B cell (primary cell): ENCODE measurements at regions not wholly inside any gene's neighbourhood (a gene's known extent, or its start where the extent isn't known, plus 50 kb on each side); places are given as distances from the start of the nearest gene placed in this dataset.

Experiments
- ATAC-seq: fragments of 200-7000 bp; cut with Tn5 transposase; one replicate; pipeline ENCODE4 v1.10.0; 2021; ENCODE audit warnings: low read depth, mild to moderate bottlenecking, moderate number of reproducible peaks, moderate library complexity
- CTCF ChIA-PET: fragments of 350-600 bp; sonication (Branson Sonifier 250); formaldehyde crosslinking; loops from one replicate; lab custom pipeline; 2021; ENCODE audit warnings: antibody characterized with exemption, inconsistent platforms; lab: Charles Lee
- POLR2A ChIA-PET: fragments of 350-600 bp; sonication (Branson Sonifier 250); formaldehyde crosslinking; loops from one replicate; lab custom pipeline; 2021; ENCODE audit warnings: antibody characterized with exemption; lab: Charles Lee
- DNase-seq: peaks from one replicate; pipeline ENCODE4 v3.0.0; 2013
- H2AFZ ChIP-seq: 2 replicates; pipeline ENCODE4 v1.6.1; 2012; ENCODE audit warnings: mild to moderate bottlenecking, low read depth, low read length; ENCODE audit not compliant: insufficient read depth, poor library complexity, severe bottlenecking
- H3K27ac ChIP-seq, 2 donors: 1 replicate in 1 of 2; 2 replicates in 1 of 2; pipeline ENCODE4 v1.5.1; 2012 to 2013; ENCODE audit warnings: low read length in 2 of 2, mild to moderate bottlenecking in 2 of 2, moderate library complexity in 1 of 2
- H3K27me3 ChIP-seq, 4 experiments: fragments of 200-600 bp in 1 of 4; sonication (generic) in 1 of 4; replicated peaks in 1 of 4; 1 replicate in 2 of 4; 2 replicates in 2 of 4; pipeline versions ENCODE4 v1.6.1 to v1.7.0; 2013 to 2016; ENCODE audit warnings: low read length in 3 of 4, mild to moderate bottlenecking in 2 of 4, mixed read lengths in 1 of 4, moderate library complexity in 1 of 4; ENCODE audit not compliant: insufficient read depth in 4 of 4, control insufficient read depth in 3 of 4; ENCODE audit errors: control extremely low read depth in 1 of 4
- H3K36me3 ChIP-seq, 2 experiments: replicated peaks in 1 of 2; 1 replicate in 1 of 2; 2 replicates in 1 of 2; pipeline versions ENCODE4 v1.6.1 to v1.7.1; 2013; ENCODE audit warnings: low read length in 1 of 2; ENCODE audit not compliant: insufficient read depth in 2 of 2, control insufficient read depth in 1 of 2; ENCODE audit errors: control extremely low read depth in 1 of 2, extremely low read depth in 1 of 2
- H3K4me1 ChIP-seq, 2 donors: fragments of 200-600 bp in 1 of 2; sonication (generic) in 1 of 2; 1 replicate in 1 of 2; 2 replicates in 1 of 2; pipeline versions ENCODE4 v1.5.1 to v1.6.1; 2013 to 2017; ENCODE audit warnings: low read length in 2 of 2; ENCODE audit not compliant: control insufficient read depth in 2 of 2, insufficient read depth in 2 of 2
- H3K4me2 ChIP-seq: replicated peaks from 2 replicates; pipeline ENCODE3; 2012; ENCODE audit warnings: mild to moderate bottlenecking, low read depth, low read length; ENCODE audit not compliant: poor library complexity, severe bottlenecking
- H3K4me3 ChIP-seq, 5 experiments: fragments of 200-600 bp in 1 of 5; sonication (generic) in 1 of 5; 1 replicate in 3 of 5; 2 replicates in 2 of 5; pipeline versions ENCODE4 v1.5.1 to v1.7.0; 2011 to 2016; ENCODE audit warnings: low read length in 4 of 5, mild to moderate bottlenecking in 4 of 5, low read depth in 2 of 5, control low read depth in 1 of 5, moderate library complexity in 1 of 5; ENCODE audit not compliant: insufficient read depth in 1 of 5; ENCODE audit errors: control extremely low read depth in 1 of 5, extremely low read depth in 1 of 5
- H3K79me2 ChIP-seq: fragments of 200-600 bp; sonication (generic); one replicate; pipeline ENCODE4 v1.6.0; 2016; ENCODE audit warnings: low read length; ENCODE audit not compliant: control insufficient read depth, insufficient read depth
- H3K9ac ChIP-seq: fragments of 200-600 bp; sonication (generic); 2 replicates; pipeline ENCODE4 v1.6.1; 2017; ENCODE audit warnings: mild to moderate bottlenecking, low read length, moderate library complexity
- H3K9me3 ChIP-seq, 3 donors: one replicate each; pipeline versions ENCODE4 v1.6.1 to v1.7.1; 2013; ENCODE audit warnings: low read length in 2 of 3; ENCODE audit not compliant: control insufficient read depth in 2 of 3, insufficient read depth in 1 of 3; ENCODE audit errors: control extremely low read depth in 1 of 3
- H4K20me1 ChIP-seq: 2 replicates; pipeline ENCODE4 v1.6.0; 2012; ENCODE audit warnings: mild to moderate bottlenecking, low read length; ENCODE audit not compliant: insufficient read depth, control insufficient read depth, poor library complexity, severe bottlenecking
- H3K27ac Mint-ChIP-seq: one replicate; pipeline ENCODE4 v1.8.0; 2021; ENCODE audit warnings: mixed read lengths
- H3K27me3 Mint-ChIP-seq: one replicate; pipeline ENCODE4 v1.8.0; 2021; ENCODE audit warnings: mixed read lengths
- H3K4me1 Mint-ChIP-seq: one replicate; pipeline ENCODE4 v1.8.0; 2021; ENCODE audit warnings: mixed read lengths
- H3K4me3 Mint-ChIP-seq: one replicate; pipeline ENCODE4 v1.8.0; 2021; ENCODE audit warnings: mixed read lengths
- H3K9me3 Mint-ChIP-seq: one replicate; pipeline ENCODE4 v1.8.0; 2022; ENCODE audit warnings: mixed read lengths; ENCODE audit not compliant: insufficient read depth
- CTCF ChIP-seq: fragments of 200-600 bp; IDR thresholded peaks from one replicate; pipeline ENCODE4 v1.8.0; 2022; ENCODE audit warnings: antibody characterized with exemption, mild to moderate bottlenecking
- EZH2 ChIP-seq: IDR thresholded peaks from 2 replicates; pipeline ENCODE4 v1.6.1; 2012; ENCODE audit warnings: borderline replicate concordance, low read depth, mild to moderate bottlenecking, moderate library complexity, low read length; ENCODE audit not compliant: insufficient read depth, poor library complexity, severe bottlenecking
- WGBS: methylation state at CpG from one replicate; pipeline ENCODE4 v1.1.5; 2013; ENCODE audit warnings: missing lambda C conversion rate; ENCODE audit not compliant: insufficient coverage; 5-methylcytosine and 5-hydroxymethylcytosine counted together
- intact Hi-C: fragments of 100-400 bp; cut with micrococcal nuclease; formaldehyde crosslinking; loops from one replicate; pipeline ENCODE4 v1.10.0; 2022

- ChIA-PET CTCF (no interaction called here), POLR2A (no interaction called here)
- DNase-seq (no peak), ATAC-seq (no peak)
- intact Hi-C loops: no loop called here
- no peak overlapping the region for H3K4me3 Mint-ChIP-seq
- H3K79me2 ChIP-seq: no peaks in the 10 kb centered on the region
- H3K4me1 Mint-ChIP-seq: no peaks in the 10 kb centered on the region
- no peaks in the 10 kb centered on the region for H4K20me1 ChIP-seq
- WGBS: 86% methylated on average over 4 of the region's 4 CpGs
- TF ChIP-seq EZH2 (no peak), CTCF (no peak)
- no peak overlapping the region for H3K4me3 ChIP-seq
- no peak overlapping the region for H3K9ac ChIP-seq
- H3K27me3 Mint-ChIP-seq: peaks cover 20% of the 10 kb centered on the region
- H3K4me2 ChIP-seq: no peak overlapping the region
- H2AFZ ChIP-seq: no peak overlapping the region
- H3K27ac ChIP-seq: no peak overlapping the region
- H3K27me3 ChIP-seq: peaks cover 0 to 11% (median under 1%) of the 10 kb centered on the region in 4 experiments
- no peaks in the 10 kb centered on the region for H3K4me1 ChIP-seq
- H3K9me3 ChIP-seq: peaks cover 0 to 8% (median 0%) of the 10 kb centered on the region in 3 donors
- peaks cover 3% of the 10 kb centered on the region for H3K9me3 Mint-ChIP-seq
- H3K36me3 ChIP-seq: no peaks in the 10 kb centered on the region
- H3K27ac Mint-ChIP-seq: no peak overlapping the region
Measured at GRCh38 chr20:48385527-48385926, 442.3 kb downstream of the PREX1 start.

GRCh38 chr20:48385114-48385513 is 442.7 kb downstream of the PREX1 start:
- ATAC-seq: no peak
- H3K4me1 Mint-ChIP-seq: no peaks in the 10 kb centered on the region
- H3K4me3 Mint-ChIP-seq: no peak overlapping the region
- H4K20me1 ChIP-seq: no peaks in the 10 kb centered on the region
- H3K9me3 Mint-ChIP-seq: peaks cover under 1% of the 10 kb centered on the region
- peaks cover 0 to 11% (median 1%) of the 10 kb centered on the region in 4 experiments for H3K27me3 ChIP-seq
- H3K4me3 ChIP-seq: no peak overlapping the region
- CTCF ChIA-PET: no interaction called here
- H3K27me3 Mint-ChIP-seq: peaks cover 21% of the 10 kb centered on the region
- POLR2A ChIA-PET: no interaction called here
- H3K4me1 ChIP-seq: no peaks in the 10 kb centered on the region
- H2AFZ ChIP-seq: no peak overlapping the region
- no peak overlapping the region for H3K9ac ChIP-seq
- H3K9me3 ChIP-seq: peaks cover 0 to 6% (median 0%) of the 10 kb centered on the region in 3 donors
- no peak for DNase-seq
- H3K27ac ChIP-seq: no peak overlapping the region
- intact Hi-C loops: no loop called here
- no peak overlapping the region for H3K27ac Mint-ChIP-seq
- no peak overlapping the region for H3K4me2 ChIP-seq
- WGBS: 74% methylated on average over 17 of the region's 17 CpGs
- H3K36me3 ChIP-seq: no peaks in the 10 kb centered on the region
- H3K79me2 ChIP-seq: no peaks in the 10 kb centered on the region
- no peak for TF ChIP-seq CTCF
- TF ChIP-seq EZH2: no peak
